ENCODE measurements at regions not wholly inside any gene's neighbourhood (a gene's known extent, or its start where the extent isn't known, plus 50 kb on each side); places are given as distances from the start of the nearest gene placed in this dataset.

DNA sequence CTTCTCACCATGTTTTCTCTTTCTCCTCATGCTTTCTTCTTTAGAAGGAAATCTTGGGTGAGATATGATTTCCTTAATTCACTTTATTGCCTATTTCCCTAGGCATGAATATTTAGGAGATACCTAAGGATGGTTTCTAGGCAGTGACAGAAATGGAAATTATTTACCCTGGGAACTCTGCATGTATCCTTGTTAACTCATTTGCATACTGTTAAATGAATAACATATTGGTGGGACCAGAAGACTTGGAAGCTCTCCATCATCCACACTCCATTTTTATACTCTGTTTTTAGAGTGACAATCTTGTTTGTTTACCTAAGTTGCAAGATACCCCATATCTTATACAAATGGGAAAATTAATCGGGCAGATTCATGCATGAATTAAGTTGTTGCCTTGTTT, 285.7 kb downstream of the RNF144B start:
- no peak for DNase-seq (ENCODE audit: low spot score)

GRCh38 chr6:18674346-18674745, 287.2 kb downstream of the RNF144B start:
- DNase-seq (ENCODE audit: low spot score) = no peak

- no peak for DNase-seq (ENCODE audit: low spot score)
These were observed 288.7 kb downstream of the RNF144B start for GRCh38 chr6:18675881-18676280.

- no peak for DNase-seq (ENCODE audit: low spot score)
These were observed 289.4 kb downstream of the RNF144B start for GRCh38 chr6:18676548-18676947.

GRCh38 chr6:18680842-18681241, 293.7 kb downstream of the RNF144B start:
- no peak for DNase-seq (ENCODE audit: low spot score)

- no peak for DNase-seq (ENCODE audit: low spot score)
These were observed 294.8 kb downstream of the RNF144B start for GRCh38 chr6:18681832-18682503.

DNA sequence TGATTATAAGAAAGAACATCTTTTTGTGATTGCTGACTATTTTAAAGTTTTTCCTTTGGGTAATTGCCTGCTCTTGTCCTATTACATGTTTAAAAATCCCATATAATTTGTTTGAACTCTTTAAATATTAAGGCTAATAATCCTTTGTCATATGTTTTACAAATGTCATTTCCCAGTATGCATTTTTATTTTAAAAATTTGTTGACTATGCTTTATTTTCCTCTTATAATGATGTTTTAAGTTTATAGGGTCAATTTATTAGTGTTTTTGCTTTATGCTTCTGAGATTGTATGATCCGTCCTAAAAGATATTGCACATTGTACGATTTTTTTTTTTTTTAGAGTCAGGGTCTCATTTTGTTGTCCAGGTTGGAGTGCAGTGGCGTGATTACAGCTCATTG, 297.2 kb downstream of the RNF144B start:
- DNase-seq (ENCODE audit: low spot score) = no peak

- no peak for DNase-seq (ENCODE audit: low spot score)
These were observed 306.0 kb downstream of the RNF144B start for GRCh38 chr6:18692929-18693685.

DNA sequence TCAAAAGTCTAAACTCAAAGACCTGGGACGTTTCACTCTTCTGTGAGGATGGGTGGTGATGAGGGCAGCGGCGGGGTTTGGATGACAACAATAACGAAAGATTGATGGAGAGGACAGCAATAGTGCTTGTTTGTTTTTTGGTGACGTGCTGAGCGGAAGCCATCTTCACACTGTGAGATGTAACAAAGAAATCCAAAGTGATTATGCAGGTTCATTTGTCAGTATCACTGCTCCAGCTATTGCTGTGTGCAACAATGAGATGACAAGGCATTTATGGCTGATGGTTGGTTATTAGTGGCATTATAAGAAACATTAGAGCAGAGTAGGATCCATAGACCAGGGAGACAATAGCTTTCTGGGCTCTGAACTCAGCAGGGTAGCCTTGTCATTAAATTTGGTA, 306.7 kb downstream of the RNF144B start:
- no peak for DNase-seq (ENCODE audit: low spot score)

- no peak for DNase-seq (ENCODE audit: low spot score)
These were observed 316.4 kb downstream of the RNF144B start for GRCh38 chr6:18703546-18703945.

DNA sequence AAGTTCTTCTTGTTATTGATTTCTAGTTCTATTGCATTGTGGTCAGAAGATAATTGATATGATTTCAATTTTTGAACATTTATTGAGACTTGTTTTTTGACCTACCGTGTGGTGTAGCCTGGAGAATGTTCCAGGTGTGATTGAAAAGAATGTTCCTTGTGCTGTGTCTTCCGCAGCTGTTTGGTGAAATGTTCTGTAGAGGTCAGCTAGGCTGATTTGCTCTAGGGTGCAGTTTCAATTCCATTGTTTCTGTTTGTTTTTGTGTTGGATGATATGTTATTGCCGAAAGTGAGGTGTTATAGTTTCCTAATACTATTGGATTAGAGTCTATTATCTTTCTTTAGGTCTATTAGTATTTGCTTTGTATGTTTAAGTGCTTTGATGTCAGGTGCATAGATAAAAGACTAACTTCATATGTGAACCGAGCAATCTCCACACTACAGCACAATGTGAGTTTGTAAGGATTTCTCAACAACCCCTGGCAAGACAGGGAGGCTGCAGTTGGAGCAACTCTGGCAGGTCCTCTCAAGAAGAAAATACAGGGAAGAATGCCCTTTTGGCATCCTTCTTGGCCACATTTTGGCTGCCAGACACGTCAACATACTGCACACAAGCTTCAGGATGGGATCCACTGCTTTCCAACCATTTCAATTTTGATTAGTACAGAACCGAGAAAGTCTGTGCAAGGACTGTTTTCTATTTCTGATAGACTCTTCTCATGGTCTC, 320.7 kb downstream of the RNF144B start:
- DNase-seq (ENCODE audit: low spot score) = no peak

- DNase-seq (ENCODE audit: low spot score) = no peak
These were observed 325.4 kb downstream of the RNF144B start for GRCh38 chr6:18712595-18712994.

GRCh38 chr6:18720075-18720474, 332.9 kb downstream of the RNF144B start:
- no peak for DNase-seq (ENCODE audit: low spot score)

DNA sequence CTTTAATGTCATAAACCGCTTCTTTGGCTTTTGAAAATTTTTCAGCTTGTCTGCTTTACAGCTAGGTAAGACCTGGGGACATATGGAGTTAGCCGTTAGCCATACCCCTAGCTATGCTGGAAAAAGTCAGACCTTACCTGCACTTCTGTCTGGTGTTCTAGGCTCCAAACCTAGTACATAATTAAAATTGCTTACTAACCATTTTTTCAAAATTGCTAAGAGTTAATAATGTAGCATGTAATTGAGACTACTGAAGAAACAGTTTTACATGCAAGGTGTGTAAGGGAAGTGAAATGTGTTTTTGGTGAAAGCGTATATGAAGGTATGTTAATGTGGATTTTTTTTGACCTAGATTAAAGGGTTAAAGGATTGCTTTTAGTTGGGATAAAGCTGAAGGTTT, 336.9 kb downstream of the RNF144B start:
- no peak for DNase-seq (ENCODE audit: low spot score)

DNA sequence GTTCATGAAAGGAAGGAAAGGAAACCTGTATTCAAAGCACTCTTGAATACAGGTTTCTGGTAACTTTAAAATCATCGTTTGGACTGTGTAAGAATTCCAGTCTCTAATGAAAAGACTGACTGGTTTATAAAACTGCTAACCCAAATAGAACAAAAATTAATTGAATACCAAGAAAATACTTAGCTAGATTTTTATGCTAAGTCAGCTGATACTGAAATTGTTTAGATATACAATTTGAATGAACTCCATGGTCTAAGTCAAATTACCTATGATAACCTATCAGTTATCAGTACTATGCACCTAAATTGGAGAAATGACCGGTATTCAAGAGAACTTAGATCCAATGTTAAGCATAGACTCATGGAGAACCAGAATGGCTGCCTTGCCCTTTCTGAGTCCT, 338.3 kb downstream of the RNF144B start:
- no peak for DNase-seq (ENCODE audit: low spot score)

DNA sequence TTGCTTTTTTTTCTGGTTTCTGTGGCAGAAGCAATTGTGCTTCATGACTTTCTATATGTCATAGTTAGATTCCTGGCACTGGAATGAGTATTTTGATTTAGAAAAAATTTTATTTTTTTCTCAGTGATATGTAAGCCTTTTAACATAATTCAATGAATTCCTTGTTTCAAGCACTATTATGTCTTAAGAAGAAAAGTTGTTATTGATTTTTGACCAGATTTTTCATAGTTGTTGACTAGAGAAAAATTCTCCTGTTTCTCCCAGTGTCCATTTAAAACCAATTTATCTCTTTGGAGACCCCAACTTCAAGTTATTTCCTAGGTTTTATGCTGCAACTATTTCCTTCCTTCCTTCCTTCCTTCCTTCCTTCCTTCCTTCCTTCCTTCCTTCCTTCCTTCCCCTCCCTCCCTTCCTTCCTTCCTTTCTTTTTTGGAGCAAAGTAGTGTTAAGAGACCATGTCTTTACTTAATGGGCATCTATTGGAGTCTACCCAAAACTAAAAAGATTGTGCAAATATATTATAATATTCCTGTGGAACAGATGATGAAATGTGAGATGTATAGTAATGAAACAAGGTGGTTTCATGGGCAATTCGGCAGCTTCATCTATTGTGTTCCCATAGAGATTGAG, 346.9 kb downstream of the RNF144B start:
- no peak for DNase-seq (ENCODE audit: low spot score)

DNA sequence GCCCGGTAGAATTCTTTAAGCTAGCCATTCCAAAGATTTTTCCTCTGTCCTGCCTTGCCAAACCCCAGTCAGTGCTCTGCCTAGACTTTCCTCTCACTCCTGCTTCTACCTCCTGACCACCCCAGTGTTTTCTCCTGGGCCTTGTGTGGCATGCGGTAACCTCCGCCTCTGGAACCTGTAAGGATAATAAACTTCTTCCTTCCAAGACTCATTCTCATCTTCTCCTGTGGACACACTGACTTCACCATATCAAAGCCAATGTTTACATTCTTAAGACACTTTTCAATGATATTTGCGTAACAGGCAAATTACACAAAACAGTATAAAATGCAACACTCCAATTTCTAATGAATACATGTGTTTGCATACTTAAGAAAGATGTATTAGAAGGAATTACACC, 354.6 kb downstream of the RNF144B start:
- no peak for DNase-seq (ENCODE audit: low spot score)

GRCh38 chr6:18742406-18742805, 355.3 kb downstream of the RNF144B start:
- DNase-seq (ENCODE audit: low spot score) = no peak

GRCh38 chr6:18746727-18747126, 359.6 kb downstream of the RNF144B start:
- DNase-seq (ENCODE audit: low spot score) = no peak

GRCh38 chr6:18748314-18748713, 361.2 kb downstream of the RNF144B start:
- DNase-seq (ENCODE audit: low spot score) = no peak

DNA sequence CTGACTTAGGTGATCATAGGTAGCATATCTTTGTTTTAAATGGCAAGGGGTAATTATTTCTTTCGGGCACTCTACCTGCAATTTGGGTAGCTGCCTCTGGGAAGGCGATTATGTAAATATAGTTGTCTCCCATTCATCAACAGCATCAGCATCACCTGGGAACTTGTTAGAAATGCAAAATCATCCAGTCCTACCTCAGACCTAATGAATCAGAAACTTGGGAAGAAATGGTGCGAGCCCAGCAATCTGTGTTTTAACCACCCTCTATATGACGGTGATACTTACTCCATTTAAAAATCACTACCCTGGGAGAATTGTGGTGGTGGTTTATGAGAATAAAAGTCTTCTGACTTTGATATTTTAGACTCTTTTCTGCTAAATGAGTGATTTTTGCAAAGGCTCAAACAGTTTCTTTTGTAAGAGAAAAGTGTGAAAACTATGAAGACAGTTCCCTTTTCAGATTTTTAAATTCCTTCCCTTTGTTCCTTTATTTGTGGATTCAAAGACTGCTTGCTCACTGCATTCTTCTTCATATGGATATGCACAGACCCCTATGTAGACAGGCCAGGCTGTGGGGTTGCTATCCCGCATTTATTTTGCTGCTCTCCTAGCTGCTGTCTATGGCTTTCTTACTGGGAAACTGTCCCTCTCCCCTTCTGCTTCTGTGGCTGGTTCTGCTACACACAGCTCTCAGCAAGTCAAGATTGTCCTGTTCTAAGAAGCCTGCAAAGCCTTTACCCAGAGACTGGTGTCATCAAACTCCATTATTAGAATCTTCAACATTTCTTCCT, 365.3 kb downstream of the RNF144B start:
- DNase-seq (ENCODE audit: low spot score) = no peak

- no peak for DNase-seq (ENCODE audit: low spot score)
These were observed 365.9 kb downstream of the RNF144B start for GRCh38 chr6:18753076-18753475.
